H1 (cell line): ENCODE measurements at regions not wholly inside any gene's neighbourhood (a gene's known extent, or its start where the extent isn't known, plus 50 kb on each side); places are given as distances from the start of the nearest gene placed in this dataset.

ENCODE experiments used
- CTCF ChIA-PET: fragments of 300-600 bp; sonication (Branson Sonifier 250); formaldehyde crosslinking; loops from one replicate; lab custom pipeline; 2021; ENCODE audit not compliant: partially characterized antibody; lab: Charles Lee
- POLR2A ChIA-PET: fragments of 300-600 bp; sonication (Branson Sonifier 250); formaldehyde crosslinking; loops from one replicate; lab custom pipeline; 2021; ENCODE audit warnings: inconsistent platforms; ENCODE audit not compliant: partially characterized antibody; lab: Charles Lee
- DNase-seq, 2 experiments: peaks; one replicate each; pipeline versions ENCODE4 v3.0.0 to v3.0.0-alpha.2; 2010 to 2022; ENCODE audit warnings: low spot score in 2 of 2, low read depth in 1 of 2, mixed read lengths in 1 of 2
- FAIRE-seq: peaks from 2 replicates; lab custom pipeline; 2011; peaks lifted over from hg19 to GRCh38; lab: Jason Lieb, UNC
- H2AFZ ChIP-seq: 2 replicates; pipeline ENCODE4 v1.8.1; 2012; ENCODE audit warnings: low read length, inconsistent platforms
- H2AK5ac ChIP-seq: 2 replicates; pipeline ENCODE4 v1.6.1; 2013; ENCODE audit warnings: low read depth, low read length
- H2BK120ac ChIP-seq: replicated peaks from 2 replicates; pipeline ENCODE3; 2013; ENCODE audit warnings: low read depth, low read length, inconsistent platforms
- H2BK12ac ChIP-seq: 2 replicates; pipeline ENCODE4 v1.6.1; 2013; ENCODE audit warnings: low read depth, low read length
- H2BK15ac ChIP-seq: 2 replicates; pipeline ENCODE4 v1.6.1; 2013; ENCODE audit warnings: low read length
- H2BK20ac ChIP-seq: 2 replicates; pipeline ENCODE4 v1.6.1; 2013; ENCODE audit warnings: low read length
- H2BK5ac ChIP-seq: 2 replicates; pipeline ENCODE4 v1.6.1; 2013; ENCODE audit warnings: low read depth, low read length
- H3K14ac ChIP-seq: 2 replicates; pipeline ENCODE4 v1.6.1; 2013; ENCODE audit warnings: inconsistent platforms; ENCODE audit not compliant: insufficient read length
- H3K18ac ChIP-seq: 2 replicates; pipeline ENCODE4 v1.6.1; 2013; ENCODE audit warnings: low read length; ENCODE audit errors: extremely low read depth
- H3K23ac ChIP-seq: 2 replicates; pipeline ENCODE4 v1.6.1; 2013; ENCODE audit warnings: inconsistent platforms; ENCODE audit not compliant: insufficient read length
- H3K23me2 ChIP-seq: 2 replicates; pipeline ENCODE4 v1.6.1; 2013; ENCODE audit warnings: low read depth, low read length
- H3K27ac ChIP-seq: 2 replicates; pipeline ENCODE4 v1.6.1; 2011; ENCODE audit warnings: low read depth, low read length, inconsistent platforms
- H3K27me3 ChIP-seq, 4 experiments: replicated peaks in 1 of 4; 1 replicate in 1 of 4; 2 replicates in 3 of 4; pipeline versions ENCODE4 v1.6.1 to v1.8.1; 2011 to 2013; ENCODE audit warnings: low read length in 3 of 4, mild to moderate bottlenecking in 3 of 4, inconsistent platforms in 2 of 4, mixed read lengths in 2 of 4, moderate library complexity in 1 of 4; ENCODE audit not compliant: control insufficient read depth in 3 of 4, insufficient read depth in 3 of 4; ENCODE audit errors: extremely low read depth in 1 of 4
- H3K36me3 ChIP-seq, 4 experiments: 2 replicates each; pipeline versions ENCODE4 v1.6.1 to v1.8.1; 2011 to 2013; ENCODE audit warnings: mild to moderate bottlenecking in 4 of 4, low read length in 3 of 4, moderate library complexity in 2 of 4, control low read depth in 1 of 4, inconsistent platforms in 1 of 4; ENCODE audit not compliant: insufficient read depth in 4 of 4, control insufficient read depth in 2 of 4
- H3K4ac ChIP-seq: replicated peaks from 2 replicates; pipeline ENCODE3; 2013; ENCODE audit warnings: low read length, low read depth, mixed read lengths, inconsistent platforms; ENCODE audit not compliant: insufficient read length
- H3K4me1 ChIP-seq, 4 experiments: replicated peaks in 1 of 4; 1 replicate in 1 of 4; 2 replicates in 3 of 4; pipeline versions ENCODE4 v1.6.1 to v1.8.1; 2011 to 2013; ENCODE audit warnings: low read length in 3 of 4, inconsistent platforms in 2 of 4, mixed read lengths in 1 of 4; ENCODE audit not compliant: insufficient read depth in 4 of 4, control insufficient read depth in 3 of 4
- H3K4me2 ChIP-seq, 2 experiments: 2 replicates each; pipeline versions ENCODE4 v1.6.1 to v1.8.1; 2011 to 2013; ENCODE audit warnings: low read depth in 2 of 2, low read length in 2 of 2, control low read depth in 1 of 2, inconsistent platforms in 1 of 2, mild to moderate bottlenecking in 1 of 2; ENCODE audit not compliant: insufficient read depth in 1 of 2
- H3K4me3 ChIP-seq, 4 experiments: fragments of 200-600, 300-600 bp in 1 of 4; sonication (generic), shearing (Covaris generic), sonication (Bioruptor Twin) in 1 of 4; 2 replicates each; pipeline versions ENCODE4 v1.5.1 to v1.8.1; 2011 to 2016; ENCODE audit warnings: low read length in 4 of 4, low read depth in 3 of 4, control low read depth in 2 of 4, inconsistent platforms in 2 of 4, mild to moderate bottlenecking in 2 of 4, mixed read lengths in 1 of 4, moderate library complexity in 1 of 4; ENCODE audit not compliant: insufficient read depth in 2 of 4; ENCODE audit errors: extremely low read depth in 1 of 4
- H3K56ac ChIP-seq: replicated peaks from 2 replicates; pipeline ENCODE3; 2013; ENCODE audit warnings: low read depth, mild to moderate bottlenecking, mixed read lengths, low read length, inconsistent platforms; ENCODE audit not compliant: insufficient read length
- H3K79me1 ChIP-seq: 2 replicates; pipeline ENCODE4 v1.6.1; 2013; ENCODE audit warnings: low read depth, low read length, control low read depth
- H3K79me2 ChIP-seq, 2 experiments: 2 replicates each; pipeline versions ENCODE4 v1.6.1 to v1.8.1; 2012 to 2013; ENCODE audit warnings: low read length in 2 of 2, mild to moderate bottlenecking in 2 of 2, inconsistent platforms in 1 of 2; ENCODE audit not compliant: insufficient read depth in 2 of 2, control insufficient read depth in 1 of 2
- H3K9ac ChIP-seq, 4 experiments: replicated peaks in 1 of 4; 1 replicate in 1 of 4; 2 replicates in 3 of 4; pipeline versions ENCODE4 v1.6.1 to v1.8.1; 2011 to 2013; ENCODE audit warnings: low read depth in 3 of 4, low read length in 3 of 4, control low read depth in 2 of 4, mild to moderate bottlenecking in 2 of 4, moderate library complexity in 2 of 4, inconsistent platforms in 1 of 4; ENCODE audit errors: extremely low read depth in 1 of 4
- H3K9me3 ChIP-seq, 2 experiments: 2 replicates each; pipeline versions ENCODE4 v1.6.1 to v1.8.1; 2012 to 2013; ENCODE audit warnings: mild to moderate bottlenecking in 2 of 2, moderate library complexity in 2 of 2, control low read depth in 1 of 2, inconsistent platforms in 1 of 2, low read depth in 1 of 2, low read length in 1 of 2, mixed read lengths in 1 of 2; ENCODE audit not compliant: insufficient read depth in 2 of 2
- H4K20me1 ChIP-seq, 2 experiments: replicated peaks in 1 of 2; 2 replicates each; pipeline versions ENCODE3 to v1.8.1; 2011 to 2013; ENCODE audit warnings: inconsistent platforms in 2 of 2, low read length in 2 of 2, mild to moderate bottlenecking in 1 of 2; ENCODE audit not compliant: insufficient read depth in 2 of 2, control insufficient read depth in 1 of 2
- H4K5ac ChIP-seq: 2 replicates; pipeline ENCODE4 v1.6.1; 2013; ENCODE audit warnings: low read length, low read depth, mixed read lengths, inconsistent platforms; ENCODE audit not compliant: insufficient read length
- H4K8ac ChIP-seq: 2 replicates; pipeline ENCODE4 v1.8.0; 2013; ENCODE audit warnings: mild to moderate bottlenecking, moderate library complexity, low read length, inconsistent platforms; ENCODE audit not compliant: insufficient read depth; ENCODE audit errors: extremely low read depth
- H4K91ac ChIP-seq: replicated peaks from 2 replicates; pipeline ENCODE3; 2013; ENCODE audit warnings: low read length, mixed read lengths, inconsistent platforms; ENCODE audit not compliant: insufficient read length
- CBX8 ChIP-seq: fragments of 300-800, 300-1000 bp; sonication (generic); IDR thresholded peaks from 2 replicates; pipeline ENCODE4 v1.7.1; 2016; ENCODE audit warnings: low read depth, low read length, borderline replicate concordance
- CEBPB ChIP-seq: IDR thresholded peaks from 2 replicates; pipeline ENCODE4 v1.6.1; 2012; ENCODE audit warnings: low read depth, low read length
- CHD2 ChIP-seq: IDR thresholded peaks from 2 replicates; pipeline ENCODE4 v1.6.1; 2012; ENCODE audit warnings: low read length, improper control_type of control experiment
- CTBP2 ChIP-seq: IDR thresholded peaks from 2 replicates; pipeline ENCODE4 v1.7.0; 2011; ENCODE audit warnings: borderline replicate concordance, mild to moderate bottlenecking, moderate library complexity, mixed read lengths, low read length; ENCODE audit not compliant: insufficient read depth, insufficient read length
- EP300 ChIP-seq, 2 experiments: IDR thresholded peaks; 1 replicate in 1 of 2; 2 replicates in 1 of 2; pipeline ENCODE4 v1.6.1; 2011 to 2012; ENCODE audit warnings: low read depth in 2 of 2, low read length in 2 of 2, mild to moderate bottlenecking in 2 of 2, borderline replicate concordance in 1 of 2, inconsistent platforms in 1 of 2, moderate library complexity in 1 of 2
- KDM1A ChIP-seq: fragments of 200-600, 300-600 bp; sonication (generic); IDR thresholded peaks from 2 replicates; pipeline ENCODE4 v1.7.1; 2016; ENCODE audit warnings: mild to moderate bottlenecking, low read length, borderline replicate concordance
- KDM4A ChIP-seq: IDR thresholded peaks from one replicate; pipeline ENCODE4 v1.7.1; 2012; ENCODE audit warnings: low read depth, mild to moderate bottlenecking, moderate library complexity, low read length, inconsistent platforms; ENCODE audit not compliant: severe bottlenecking
- PHF8 ChIP-seq: fragments of 200-600 bp; sonication (generic); conservative IDR thresholded peaks from 2 replicates; pipeline ENCODE4 v1.7.1; 2012; ENCODE audit warnings: low read depth, mild to moderate bottlenecking, inconsistent platforms, low read length, moderate library complexity
- SRF ChIP-seq: IDR thresholded peaks from 2 replicates; pipeline ENCODE4 v1.6.1; 2011; ENCODE audit warnings: mild to moderate bottlenecking, low read depth, low read length, moderate library complexity
- WGBS, 2 experiments: shearing (Covaris generic) in 1 of 2; methylation state at CpG; one replicate each; pipeline versions ENCODE4 v1.1.6 to v1.1.7; 2013 to 2015; ENCODE audit warnings: low lambda C conversion rate in 2 of 2, mixed read lengths in 2 of 2, inconsistent platforms in 1 of 2, low coverage in 1 of 2, missing lambda C conversion rate in 1 of 2; ENCODE audit not compliant: insufficient replicate concordance in 2 of 2, insufficient coverage in 1 of 2, insufficient read length in 1 of 2; ENCODE audit errors: extremely low coverage in 1 of 2, missing lambda C conversion rate in 1 of 2; 5-methylcytosine and 5-hydroxymethylcytosine counted together
- TF ChIP-seq, protein P1 (sequence below): IDR thresholded peaks from 2 replicates; pipeline ENCODE4 v1.6.1; 2011; ENCODE audit warnings: low read depth, mild to moderate bottlenecking, low read length; ENCODE audit not compliant: insufficient read depth
- TF ChIP-seq, protein P2 (sequence below): IDR thresholded peaks from 2 replicates; pipeline ENCODE4 v1.6.1; 2011; ENCODE audit warnings: low read length, improper control_type of control experiment

DNA sequence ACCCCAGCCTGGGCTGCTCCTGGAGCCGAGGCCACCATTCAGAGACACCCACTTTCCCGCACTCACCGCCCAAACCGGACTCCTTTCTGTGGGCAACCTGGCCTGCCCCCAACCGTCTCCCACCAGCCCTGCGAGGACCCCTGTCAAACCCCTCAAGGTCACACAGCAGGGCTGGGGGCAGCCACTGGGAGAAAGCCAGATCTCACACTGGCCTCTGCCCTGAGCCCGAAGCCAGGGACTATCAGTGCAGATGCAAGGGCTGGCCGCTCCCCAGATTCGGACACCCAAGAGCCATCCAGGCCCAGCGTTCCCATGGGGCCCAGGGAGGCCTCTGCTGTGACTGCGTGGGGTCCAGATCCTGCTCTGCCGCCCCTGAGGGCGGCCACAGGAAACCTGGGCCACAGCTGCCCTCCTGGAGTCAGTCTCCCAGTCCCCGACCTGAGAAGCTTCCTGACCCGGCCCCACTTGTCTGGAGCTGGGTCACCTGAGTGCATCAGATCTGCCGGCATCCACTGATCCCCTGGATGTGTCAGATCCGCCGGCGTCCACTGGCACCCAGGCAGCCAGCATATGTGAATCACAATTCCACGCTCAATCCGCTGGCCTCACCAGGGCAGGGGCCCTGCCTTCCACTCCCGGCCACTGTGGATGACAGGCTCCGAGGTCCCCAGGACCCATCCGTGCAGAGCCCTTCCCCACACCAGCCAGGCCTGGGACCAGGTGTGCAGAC lies 139.7 kb downstream of the BRD1 start:
- no peak overlapping the region for H3K4me2 ChIP-seq
- no peak overlapping the region for H2BK12ac ChIP-seq
- H3K4me3 ChIP-seq = no peak overlapping the region
- H3K9me3 ChIP-seq = peaks cover 12 to 13% of the 10 kb centered on the region in 2 experiments
- H3K23me2 ChIP-seq = no peaks in the 10 kb centered on the region
- H3K23ac ChIP-seq = no peak overlapping the region
- no peak overlapping the region for H2AK5ac ChIP-seq
- FAIRE-seq (no peak), DNase-seq (no peak)
- ChIA-PET CTCF (interaction anchor here (4.6 kb wide), 1 partner anchor 14 kb away, joined by 23 read pairs; no protein-coding TSS in a partner anchor), POLR2A (no interaction called here)
- no peaks in the 10 kb centered on the region for H4K20me1 ChIP-seq
- no peaks in the 10 kb centered on the region; a peak in 1 of 7 replicates for H3K4me1 ChIP-seq
- H2BK120ac ChIP-seq = no peak overlapping the region
- no peak overlapping the region for H2BK5ac ChIP-seq
- no peaks in the 10 kb centered on the region for H3K36me3 ChIP-seq
- H3K27ac ChIP-seq = no peak overlapping the region
- no peak overlapping the region for H3K18ac ChIP-seq
- WGBS, 2 experiments = 84% methylated on average over 21 of the region's 24 CpGs; no CpG with 5 or more reads in 1 of the 2 experiments
- no peak overlapping the region for H3K56ac ChIP-seq
- no peak overlapping the region for H2BK20ac ChIP-seq
- no peak overlapping the region for H3K4ac ChIP-seq
- H4K5ac ChIP-seq = no peak overlapping the region
- H3K9ac ChIP-seq = no peak overlapping the region
- H3K79me1 ChIP-seq = no peaks in the 10 kb centered on the region
- no peak overlapping the region for H3K14ac ChIP-seq
- H3K27me3 ChIP-seq = no peaks in the 10 kb centered on the region
- no peaks in the 10 kb centered on the region for H3K79me2 ChIP-seq
- H2BK15ac ChIP-seq = no peak overlapping the region
- no peak overlapping the region for H4K91ac ChIP-seq
- H4K8ac ChIP-seq = no peak overlapping the region
- H2AFZ ChIP-seq = no peak overlapping the region
- TF ChIP-seq CBX8 = no peak
- TF ChIP-seq, protein P1, sequence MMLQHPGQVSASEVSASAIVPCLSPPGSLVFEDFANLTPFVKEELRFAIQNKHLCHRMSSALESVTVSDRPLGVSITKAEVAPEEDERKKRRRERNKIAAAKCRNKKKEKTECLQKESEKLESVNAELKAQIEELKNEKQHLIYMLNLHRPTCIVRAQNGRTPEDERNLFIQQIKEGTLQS = no peak
- TF ChIP-seq EP300 (IDR thresholded peaks at IDR 0.05; ENCODE audit: borderline replicate concordance in 1 of 2, low read depth in 2 of 2, low read length in 2 of 2) = no peak
- TF ChIP-seq PHF8 = no peak
- no peak for TF ChIP-seq KDM4A
- TF ChIP-seq CTBP2 = no peak
- no peak for TF ChIP-seq SRF
- no peak for TF ChIP-seq KDM1A
- no peak for TF ChIP-seq CHD2
- TF ChIP-seq CEBPB = no peak
- TF ChIP-seq, protein P2, sequence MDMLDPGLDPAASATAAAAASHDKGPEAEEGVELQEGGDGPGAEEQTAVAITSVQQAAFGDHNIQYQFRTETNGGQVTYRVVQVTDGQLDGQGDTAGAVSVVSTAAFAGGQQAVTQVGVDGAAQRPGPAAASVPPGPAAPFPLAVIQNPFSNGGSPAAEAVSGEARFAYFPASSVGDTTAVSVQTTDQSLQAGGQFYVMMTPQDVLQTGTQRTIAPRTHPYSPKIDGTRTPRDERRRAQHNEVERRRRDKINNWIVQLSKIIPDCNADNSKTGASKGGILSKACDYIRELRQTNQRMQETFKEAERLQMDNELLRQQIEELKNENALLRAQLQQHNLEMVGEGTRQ = no peak
